Activated CD4-positive, alpha-beta T cell treated with anti-CD3 and anti-CD28 coated beads, Interleukin-2, Interleukin-4, amounts not matched to agents 100 ng/mL and 50 ng/mL, durations not matched to agents 16 hours and 8 hours (primary cell): ENCODE measurements at regions not wholly inside any gene's neighbourhood (a gene's known extent, or its start where the extent isn't known, plus 50 kb on each side); places are given as distances from the start of the nearest gene placed in this dataset.

ENCODE experiments used
- DNase-seq: peaks from one replicate; pipeline ENCODE4 v3.0.0-alpha.2; 2020; ENCODE audit warnings: low spot score

DNA sequence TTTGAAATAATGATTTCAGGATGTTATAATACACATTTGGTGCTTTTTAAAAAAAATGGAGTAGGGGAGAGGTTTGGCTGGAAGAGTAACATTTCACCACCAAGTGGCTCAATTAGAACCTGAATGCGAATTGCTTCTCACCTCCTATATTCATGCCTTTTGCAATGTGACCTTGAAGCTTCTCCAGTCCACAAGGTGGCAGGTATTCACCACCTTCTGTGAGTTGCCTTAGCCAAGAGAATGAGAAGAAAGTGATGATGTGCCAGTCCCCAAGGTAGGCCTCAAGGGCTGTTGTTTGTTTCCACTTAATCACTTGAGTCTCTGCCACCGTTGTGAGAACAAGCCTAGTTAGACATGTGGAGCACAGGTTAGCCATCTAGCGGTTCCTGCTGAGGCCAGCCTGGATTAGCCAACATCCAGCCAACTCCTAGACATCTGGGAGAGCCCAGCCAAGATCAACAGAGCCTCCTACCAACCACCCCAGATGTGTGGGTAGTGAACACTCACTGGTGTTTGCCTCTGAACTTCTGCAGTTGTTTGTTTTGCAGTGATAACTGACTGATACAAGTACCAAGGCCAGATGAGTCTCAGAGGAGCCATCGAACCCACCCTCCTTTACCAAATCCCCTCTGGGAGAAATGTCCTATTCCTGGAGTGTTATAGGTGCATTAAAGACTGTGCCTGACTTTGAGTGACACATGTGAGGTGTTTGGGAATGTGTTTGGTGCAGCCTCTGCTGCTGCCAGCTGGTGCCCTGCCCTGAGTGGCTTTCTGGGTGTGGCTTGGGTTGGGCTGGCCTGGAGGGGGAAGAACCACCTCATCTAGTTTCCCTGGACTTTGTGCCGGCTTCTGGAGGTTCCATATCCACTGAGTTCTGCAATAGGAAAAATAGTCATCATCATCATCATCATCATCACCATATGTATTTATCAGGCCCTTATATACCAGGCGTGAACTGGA, 132.5 kb upstream of the RFLNA start:
- peak; percentile 14 for DNase-seq

DNA sequence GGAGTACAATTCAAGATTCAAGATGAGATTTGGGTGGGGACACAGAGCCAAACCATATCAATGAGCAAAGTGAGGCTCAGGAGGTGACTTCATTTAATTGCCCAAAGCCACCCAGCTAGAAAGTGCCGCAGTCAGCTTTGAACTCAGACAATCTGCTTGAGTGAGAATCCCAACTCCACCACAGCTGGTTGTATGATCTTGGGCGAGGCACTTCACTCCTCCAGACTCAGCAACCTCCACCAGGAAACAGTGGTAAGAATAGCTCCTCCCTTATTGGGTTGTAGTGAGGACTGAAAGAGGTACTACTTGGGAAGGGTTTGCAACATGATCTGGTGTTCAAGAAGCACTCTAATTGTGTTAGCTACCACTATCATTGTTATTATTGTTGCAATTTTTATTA, 129.2 kb upstream of the RFLNA start:
- DNase-seq: no peak

DNA sequence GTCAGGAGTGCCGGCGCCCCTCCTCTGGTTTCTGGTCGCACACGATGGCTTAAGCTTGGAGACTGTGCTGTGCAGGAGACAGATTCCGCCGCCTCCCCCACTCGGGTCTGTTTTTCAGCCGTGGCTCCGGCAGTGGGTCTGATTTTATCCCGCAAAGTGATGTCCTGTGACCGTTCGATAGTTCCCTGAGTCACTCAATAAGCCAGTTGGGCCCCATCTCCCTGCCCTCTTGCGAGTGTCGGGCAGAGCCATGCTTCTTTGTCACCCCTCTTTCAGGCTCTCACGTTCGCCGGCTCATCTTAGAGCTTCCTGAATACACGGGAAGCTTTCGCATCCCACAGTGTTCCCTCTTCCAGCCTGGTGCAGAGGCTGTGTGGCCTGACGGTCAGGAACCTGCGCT, 127.8 kb upstream of the RFLNA start:
- DNase-seq: no peak

DNA sequence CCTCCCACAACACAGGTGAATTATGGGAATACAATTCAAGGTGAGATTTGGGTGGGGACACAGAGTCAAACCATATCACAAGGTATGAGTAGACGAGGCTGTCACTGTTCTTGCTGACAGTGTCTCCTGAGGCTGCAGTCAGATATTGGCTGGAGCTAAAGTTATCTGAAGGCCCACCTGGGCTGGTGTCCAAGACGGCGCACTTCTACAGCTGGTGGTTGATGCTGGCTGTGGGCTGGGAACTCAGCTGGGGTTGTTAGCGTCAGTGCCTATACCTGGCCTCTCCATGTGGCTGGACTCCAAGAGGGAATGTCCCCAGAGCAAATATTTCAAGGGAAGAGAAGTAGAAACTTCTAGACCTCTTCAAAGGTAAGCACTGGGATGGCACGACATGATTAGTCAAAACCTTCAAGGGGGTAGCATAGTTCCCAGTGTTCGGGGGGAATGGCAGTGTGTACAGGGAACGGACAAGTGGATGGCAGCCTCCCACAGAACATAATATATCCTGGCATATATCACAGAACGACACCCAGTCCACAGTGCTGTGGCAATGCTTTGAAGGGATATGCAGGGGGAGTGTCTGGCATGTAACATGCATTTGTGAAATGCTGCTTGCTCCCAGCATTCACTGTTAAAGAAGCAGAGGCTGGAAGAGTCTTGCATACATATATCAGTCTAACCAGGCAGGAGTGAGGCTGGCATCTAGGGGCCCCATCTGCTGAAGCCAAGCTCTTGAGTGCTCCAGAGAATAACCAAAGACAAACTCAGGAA, 126.7 kb upstream of the RFLNA start:
- no peak for DNase-seq

DNA sequence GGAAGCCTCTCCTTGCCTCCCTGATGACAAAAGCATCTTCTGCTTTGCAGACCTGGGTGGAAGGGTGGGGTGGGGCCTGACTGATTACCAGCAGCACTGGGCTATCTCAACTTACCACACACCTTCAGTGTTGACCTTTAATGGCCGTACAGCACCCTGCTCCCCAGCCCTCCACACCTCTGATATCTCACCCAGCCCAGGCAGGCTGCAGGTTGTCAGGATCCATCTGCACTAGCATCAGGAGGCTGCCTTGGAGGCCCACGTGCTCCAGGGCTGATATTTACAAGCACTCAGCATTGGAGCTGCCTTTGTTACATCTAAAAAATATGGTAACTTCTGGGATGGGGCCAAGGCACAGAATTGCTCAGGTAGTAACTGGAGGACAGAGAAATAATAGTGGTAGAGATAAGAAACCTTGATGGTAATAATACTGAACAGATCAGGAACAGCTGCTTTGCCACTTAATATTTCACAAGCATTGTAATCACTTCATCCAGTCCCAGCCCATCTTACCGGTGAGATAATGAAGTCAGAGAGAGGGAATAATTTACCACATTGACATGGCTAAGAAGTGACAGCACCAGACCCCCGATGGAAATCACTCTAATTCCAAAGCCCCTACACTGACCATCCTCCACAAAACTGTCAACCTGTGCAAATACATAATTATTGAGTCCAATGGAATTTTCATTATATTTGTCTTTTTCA, 125.2 kb upstream of the RFLNA start:
- no peak for DNase-seq

DNA sequence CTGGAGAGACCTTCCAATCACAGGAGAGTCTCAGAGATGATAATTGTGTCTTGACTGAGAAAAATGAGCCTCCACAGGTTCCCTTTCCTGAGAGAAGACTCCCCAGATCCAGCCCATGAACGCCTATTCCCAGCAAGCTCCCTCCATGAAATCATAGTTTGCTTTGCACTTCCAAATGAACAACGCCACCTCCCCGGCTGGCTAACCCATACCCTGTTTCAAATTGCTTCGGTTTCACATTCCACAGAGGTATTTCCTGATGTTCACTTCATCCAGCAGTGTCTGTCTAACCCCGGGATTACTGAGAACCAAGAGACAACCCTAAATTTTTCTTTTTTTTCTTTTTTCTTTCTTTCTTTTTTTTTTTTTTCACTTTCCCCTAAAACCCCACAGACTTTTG, 124.1 kb upstream of the RFLNA start:
- no peak for DNase-seq

DNA sequence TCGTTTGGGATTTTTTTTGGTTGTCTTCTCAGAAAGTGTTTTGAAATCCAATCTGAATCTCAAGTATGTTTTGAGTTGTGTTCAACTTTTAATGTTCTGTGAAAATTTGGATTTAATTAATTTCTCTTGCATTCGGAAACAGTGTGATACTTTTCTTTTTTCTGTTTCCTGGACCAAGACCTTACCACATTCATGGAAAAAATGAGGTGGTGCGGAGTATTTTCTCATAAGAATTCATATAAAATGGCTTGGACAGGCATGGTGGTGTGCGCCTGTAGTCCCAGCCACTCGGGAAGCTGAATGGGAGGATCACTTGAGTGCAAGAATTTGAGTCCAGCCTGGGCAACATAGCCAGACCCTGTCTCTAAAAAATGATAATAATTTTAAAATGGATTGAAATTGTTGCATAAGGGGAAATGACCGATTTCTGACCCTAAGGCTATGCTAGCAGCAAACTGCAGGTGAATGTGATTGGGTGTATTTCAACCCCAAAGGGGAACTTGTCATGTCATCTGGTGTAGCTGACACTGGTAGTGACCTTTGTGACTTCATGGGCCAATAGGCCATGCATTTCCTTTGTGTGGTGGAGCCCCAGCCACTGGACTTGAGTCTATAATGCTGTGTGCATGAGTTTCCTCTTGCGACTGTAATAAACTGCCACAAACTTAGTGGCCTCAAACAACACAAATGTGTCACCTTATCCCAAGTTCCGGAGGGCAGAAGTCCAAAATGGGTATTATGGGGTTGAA, 123.5 kb upstream of the RFLNA start:
- DNase-seq: no peak

DNA sequence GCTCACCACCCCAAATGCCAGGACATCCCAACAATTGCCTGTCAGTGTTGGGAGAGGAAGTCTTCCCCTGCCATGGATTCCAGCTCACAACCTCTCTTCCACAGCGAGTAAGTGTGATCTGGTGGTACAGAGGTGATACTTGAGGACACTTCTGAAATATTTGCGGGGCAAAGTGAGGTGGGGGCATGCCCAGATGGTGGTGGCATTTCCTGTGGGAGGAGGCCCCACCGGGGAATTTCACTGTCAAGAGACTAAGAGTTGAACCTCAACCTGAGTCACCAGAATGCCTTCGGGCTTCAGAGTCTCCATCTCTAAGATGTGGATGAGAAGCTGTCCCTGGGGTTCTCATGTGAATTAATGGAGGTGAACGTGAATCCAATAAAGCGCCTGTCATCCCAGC, 122.3 kb upstream of the RFLNA start:
- DNase-seq: no peak

DNA sequence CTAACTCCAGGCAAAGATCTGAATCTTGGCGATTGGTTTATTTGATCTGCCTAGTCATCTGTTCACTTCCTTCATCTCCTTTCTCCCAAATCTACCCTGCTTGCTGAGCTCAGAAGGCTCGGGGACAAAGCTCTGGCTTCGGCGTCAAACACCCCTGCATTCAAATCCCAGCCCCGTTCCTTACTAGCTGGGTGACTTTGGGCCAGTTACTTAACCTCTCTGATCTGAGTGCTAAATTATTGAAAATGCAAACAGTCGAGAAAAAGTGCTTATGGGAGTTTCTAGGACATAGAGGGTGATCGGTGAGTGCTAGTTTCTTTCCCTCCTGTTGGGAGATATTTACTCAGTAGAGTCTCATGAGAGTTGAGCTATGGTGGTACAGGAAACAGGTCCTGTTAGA, 121.2 kb upstream of the RFLNA start:
- DNase-seq: no peak

DNA sequence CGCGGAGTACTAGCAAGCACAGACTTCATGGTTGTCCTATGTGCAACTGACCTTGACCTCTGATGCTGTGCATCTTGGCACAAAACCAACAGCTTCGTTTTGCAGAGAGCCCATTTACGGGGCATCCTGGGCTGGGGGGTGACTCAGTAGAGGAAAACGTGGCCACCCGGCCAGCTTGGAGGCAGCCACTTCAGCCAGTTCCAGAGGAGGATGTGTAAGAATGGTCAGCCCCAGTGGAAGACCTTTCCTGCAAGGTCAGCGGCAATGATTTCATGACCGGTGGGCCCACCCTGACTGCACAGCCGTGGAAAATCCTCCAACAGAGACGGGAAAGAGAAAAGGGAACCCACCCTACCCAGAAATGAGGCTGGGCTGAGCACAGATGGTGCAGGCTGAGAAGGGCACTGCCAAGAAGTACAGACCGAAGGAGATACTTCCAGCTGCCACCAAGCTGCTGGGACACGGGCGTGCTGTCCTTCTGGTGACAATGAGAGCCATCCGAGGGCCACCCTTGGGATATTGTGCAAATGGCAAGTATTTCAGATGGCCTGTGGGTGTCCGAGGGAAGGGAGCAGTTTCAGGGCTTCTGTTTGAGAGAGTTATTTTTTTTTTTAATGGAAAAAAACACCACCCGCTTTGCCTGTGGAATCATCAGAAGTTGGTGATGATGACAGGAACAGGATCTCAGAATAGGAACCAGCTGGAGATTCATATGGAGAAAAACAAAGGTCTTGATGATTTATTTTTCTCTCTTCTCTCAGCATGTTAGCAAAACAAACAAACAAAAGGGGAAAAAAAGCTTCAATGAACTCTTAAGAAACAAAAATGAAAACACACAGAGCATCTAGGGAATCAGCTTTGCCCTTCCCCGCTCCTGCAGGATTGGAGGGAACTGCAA, 120.2 kb upstream of the RFLNA start:
- no peak for DNase-seq

DNA sequence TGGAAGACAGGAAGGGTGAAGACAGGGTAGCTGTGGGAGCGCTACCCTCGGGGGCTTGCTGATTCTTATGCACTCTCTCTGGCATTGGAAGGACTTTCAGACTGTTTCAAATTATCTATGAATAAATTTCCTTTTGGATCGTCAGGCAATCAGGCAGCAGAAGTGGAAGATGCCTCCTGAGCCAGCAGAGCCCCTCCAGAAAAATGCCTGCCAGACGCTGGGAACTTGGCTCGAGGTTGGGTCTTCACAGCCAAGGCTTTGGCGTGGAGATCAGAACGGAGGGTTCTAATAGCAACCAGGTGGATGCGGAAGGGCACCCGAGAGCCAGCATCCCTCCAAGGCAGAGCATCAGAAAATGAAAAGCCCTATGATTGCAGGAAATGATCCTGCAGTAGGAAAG, 119.2 kb upstream of the RFLNA start:
- no peak for DNase-seq

DNA sequence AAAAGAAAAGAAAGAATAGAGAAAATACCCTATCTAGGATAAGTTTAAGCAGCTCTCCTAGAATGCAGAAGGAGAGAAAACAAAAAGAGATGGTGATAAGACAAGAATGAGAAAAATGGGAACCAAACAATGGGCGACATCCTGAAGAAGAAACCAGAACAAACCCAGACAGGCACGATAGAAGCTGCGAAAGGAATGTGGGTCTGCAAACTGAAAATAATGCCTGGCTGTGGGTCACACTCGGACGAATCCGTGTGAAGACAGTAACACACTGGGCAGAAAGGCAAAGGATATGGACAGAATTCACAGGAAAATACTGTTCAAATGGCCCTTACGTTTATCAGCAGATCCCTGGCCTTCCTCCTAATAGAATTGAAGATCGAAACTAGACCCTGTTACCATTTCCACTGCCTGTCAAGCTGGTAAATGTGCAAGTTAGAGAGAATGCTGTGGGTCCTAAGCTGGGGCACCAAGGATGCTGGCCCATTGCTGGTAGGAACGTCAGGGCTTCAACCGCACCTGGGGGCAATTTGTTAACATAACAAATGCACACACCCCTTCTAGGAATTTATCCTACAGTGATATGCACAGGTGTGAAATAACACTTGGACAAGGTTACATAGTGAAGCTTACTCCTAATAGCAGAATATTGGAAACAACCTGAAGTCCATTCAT, 117.5 kb upstream of the RFLNA start:
- DNase-seq: no peak

DNA sequence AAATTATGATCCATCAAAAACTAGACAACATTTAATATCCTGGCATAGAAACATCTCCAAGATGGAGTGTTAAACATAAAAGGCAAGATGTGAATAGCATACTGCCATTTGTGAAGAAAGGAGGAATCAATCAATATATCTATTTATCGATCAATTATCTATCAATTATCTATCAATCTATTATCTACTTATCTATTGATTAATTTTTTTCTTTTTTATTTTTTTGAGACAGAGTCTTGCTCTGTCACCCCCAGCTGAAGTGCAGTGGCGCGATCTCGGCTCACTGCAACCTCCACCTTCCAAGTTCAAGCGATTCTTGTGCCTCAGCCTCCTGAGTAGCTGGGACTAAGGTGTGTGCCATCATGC, 117.0 kb upstream of the RFLNA start:
- DNase-seq: no peak

DNA sequence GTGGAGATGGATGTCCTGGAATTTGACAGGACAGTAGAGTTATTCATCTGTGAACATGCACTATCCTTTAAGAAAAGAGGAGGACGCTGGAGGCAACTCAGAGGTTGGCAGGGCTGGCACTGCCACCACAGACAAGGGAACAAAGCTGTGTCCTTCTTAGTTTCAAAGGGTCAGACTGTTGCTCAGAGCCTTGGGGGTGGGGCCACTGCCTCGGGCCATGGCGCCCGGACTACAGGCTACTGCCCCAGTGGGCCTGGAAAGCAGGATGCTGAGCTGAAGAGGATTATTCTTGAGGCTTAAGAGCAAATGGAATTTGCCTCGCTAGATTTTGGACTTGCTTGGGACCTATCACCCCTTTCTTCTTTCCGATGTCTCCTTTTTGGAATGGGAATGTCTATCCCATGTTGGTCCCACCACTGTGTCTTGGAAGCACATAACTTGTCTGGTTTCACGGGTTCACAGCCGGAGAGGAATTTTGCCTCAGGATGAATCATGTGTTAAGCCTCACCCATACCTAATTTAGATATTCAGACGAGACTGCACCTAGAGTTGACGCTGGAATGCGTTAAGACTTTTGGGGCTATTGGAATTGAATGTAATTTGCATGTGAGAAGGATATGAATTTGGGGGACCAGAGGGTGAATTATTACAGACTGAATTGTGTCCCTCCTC, 114.8 kb upstream of the RFLNA start:
- DNase-seq: no peak

DNA sequence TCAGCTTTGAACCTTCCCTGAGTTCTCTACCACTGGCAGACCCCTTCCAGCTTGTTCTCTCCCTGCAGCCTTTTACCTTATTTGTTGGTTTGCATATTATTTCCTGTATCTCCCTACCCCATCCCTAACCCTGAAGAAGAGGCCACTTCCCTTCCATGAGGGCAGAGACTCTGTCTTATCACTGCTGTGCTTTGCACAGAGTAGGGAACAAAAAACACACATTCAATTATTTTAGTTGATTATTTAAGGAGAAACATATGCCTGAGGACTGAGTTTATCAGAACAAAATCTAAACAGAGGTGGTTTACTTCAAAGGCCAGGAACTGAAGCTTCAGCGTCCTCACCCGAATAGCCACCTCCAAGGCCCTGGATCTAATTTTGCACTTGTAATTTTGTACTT, 111.7 kb upstream of the RFLNA start:
- DNase-seq: no peak

DNA sequence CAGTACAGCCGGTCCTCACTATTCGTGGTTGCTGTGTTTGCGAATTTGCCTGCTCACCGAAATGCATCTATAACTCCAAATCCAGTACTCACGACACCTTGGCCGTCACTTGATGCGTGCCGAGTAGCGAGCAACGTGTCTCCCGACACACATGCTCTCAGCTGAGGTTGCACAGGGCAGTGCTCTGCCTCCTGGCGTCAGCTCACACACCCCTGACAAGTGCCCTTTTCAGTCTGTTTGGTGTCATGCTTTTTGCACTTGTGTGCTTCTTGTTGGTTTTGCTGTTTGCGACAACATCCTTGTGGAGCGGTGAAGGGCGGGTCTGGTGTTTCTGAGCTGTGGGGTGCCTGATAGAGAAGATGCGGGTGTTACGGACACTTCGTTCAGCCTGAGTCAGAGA, 110.4 kb upstream of the RFLNA start:
- no peak for DNase-seq

DNA sequence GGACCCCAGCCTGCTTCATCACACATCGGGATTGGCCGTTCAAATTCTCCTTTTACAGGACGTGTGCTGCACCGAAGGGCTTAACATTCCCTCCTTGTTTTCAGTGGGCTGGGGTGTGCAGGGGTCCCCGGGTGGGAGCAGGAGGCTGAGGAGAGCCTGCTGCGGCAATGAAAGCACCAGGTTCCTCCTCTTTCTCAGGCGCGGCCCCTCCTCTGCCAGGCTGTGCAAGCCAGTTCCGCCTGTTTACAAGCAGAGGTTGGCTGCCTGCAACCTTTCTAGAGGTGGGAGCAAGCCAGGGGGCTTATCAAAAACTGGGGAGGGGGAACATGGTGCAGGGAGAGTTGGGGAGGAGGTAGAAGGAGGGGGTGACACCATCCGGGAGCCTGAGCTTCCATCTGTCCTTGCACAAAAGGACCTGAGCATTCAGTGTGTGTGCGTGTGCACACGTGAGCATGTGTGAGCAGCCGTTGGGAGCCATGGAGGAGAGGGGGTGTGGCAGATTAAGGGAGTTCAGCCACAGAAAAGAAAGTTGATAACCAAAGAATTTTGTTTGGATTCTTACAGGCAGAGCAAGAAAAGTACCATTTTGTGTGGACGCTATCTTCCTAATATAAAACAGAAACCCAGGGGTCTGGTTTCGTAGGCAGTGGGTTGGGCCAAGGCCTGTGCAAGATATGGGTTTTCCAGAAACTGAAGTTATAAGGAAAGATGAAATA, 108.8 kb upstream of the RFLNA start:
- no peak for DNase-seq

DNA sequence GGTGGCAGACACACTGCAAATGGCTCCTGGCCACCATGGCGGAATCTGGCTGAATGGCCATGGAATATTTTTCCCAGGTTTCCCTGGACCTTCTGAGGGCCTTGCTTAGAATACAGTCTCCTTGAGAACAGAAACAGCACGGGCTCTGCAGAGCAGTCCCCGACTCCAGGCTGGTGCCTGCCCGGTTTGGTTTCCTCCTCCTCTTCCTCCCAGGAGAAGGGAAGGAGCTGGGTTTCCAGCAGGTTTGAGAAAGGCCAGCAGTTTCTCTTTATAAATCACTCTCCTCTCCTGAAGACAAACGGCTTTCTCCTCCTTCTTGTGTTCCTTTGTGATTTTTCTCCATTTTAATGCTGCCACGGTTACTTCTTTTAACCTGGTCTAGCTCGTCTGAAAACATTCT, 106.8 kb upstream of the RFLNA start:
- no peak for DNase-seq
